Embryonic facial prominence (tissue), 1 donor: ENCODE measurements at regions not wholly inside any gene's neighbourhood (a gene's known extent, or its start where the extent isn't known, plus 50 kb on each side); places are given as distances from the start of the nearest gene placed in this dataset.
"Not testable (repeated sequence)": the region's sequence is repeated elsewhere in the genome, so short reads cannot be mapped to it uniquely, and the experiment has no call there.

Experiments
- DNase-seq: peaks from one replicate; pipeline ENCODE4 v3.0.0-alpha.2; 2016; ENCODE audit errors: extremely low spot score

- no peak for DNase-seq
These were observed 200.1 kb downstream of the DAD1 start for GRCh38 chr14:22388669-22389595.

GRCh38 chr14:22387776-22388241 is 201.2 kb downstream of the DAD1 start:
- no peak for DNase-seq

- peak; percentile 57 for DNase-seq
These were observed 201.9 kb downstream of the DAD1 start for GRCh38 chr14:22386924-22387775.

- no peak for DNase-seq
These were observed 204.0 kb downstream of the DAD1 start for GRCh38 chr14:22384974-22385526.

GRCh38 chr14:22384167-22384549 is 204.9 kb downstream of the DAD1 start:
- no peak for DNase-seq

GRCh38 chr14:22383515-22384166 is 205.4 kb downstream of the DAD1 start:
- DNase-seq: no peak

GRCh38 chr14:22382955-22383354 is 206.1 kb downstream of the DAD1 start:
- DNase-seq: no peak

GRCh38 chr14:22382395-22382794 is 206.6 kb downstream of the DAD1 start:
- no peak for DNase-seq

GRCh38 chr14:22381766-22382165 is 207.3 kb downstream of the DAD1 start:
- DNase-seq: no peak

GRCh38 chr14:22381408-22381760 is 207.6 kb downstream of the DAD1 start:
- DNase-seq: no peak

GRCh38 chr14:22380571-22381407 is 208.2 kb downstream of the DAD1 start:
- no peak for DNase-seq

- DNase-seq: no peak
These were observed 209.3 kb downstream of the DAD1 start for GRCh38 chr14:22379727-22380126.

GRCh38 chr14:22378181-22378580 is 210.8 kb downstream of the DAD1 start:
- no peak for DNase-seq

- no peak for DNase-seq
These were observed 213.6 kb downstream of the DAD1 start for GRCh38 chr14:22375321-22375930.

GRCh38 chr14:22370084-22370847 is 218.8 kb downstream of the DAD1 start:
- DNase-seq: no peak

- no peak for DNase-seq
These were observed 230.3 kb downstream of the DAD1 start for GRCh38 chr14:22358726-22359125.

- DNase-seq: not testable (repeated sequence)
These were observed 239.7 kb downstream of the DAD1 start for GRCh38 chr14:22349281-22349680.

- no peak for DNase-seq
These were observed 244.4 kb downstream of the DAD1 start for GRCh38 chr14:22344673-22345072.

- DNase-seq: not testable (repeated sequence)
These were observed 244.8 kb downstream of the DAD1 start for GRCh38 chr14:22344209-22344608.

- DNase-seq: no peak
These were observed 248.0 kb downstream of the DAD1 start for GRCh38 chr14:22341049-22341448.
